ENCODE measurements at regions not wholly inside any gene's neighbourhood (a gene's known extent, or its start where the extent isn't known, plus 50 kb on each side); places are given as distances from the start of the nearest gene placed in this dataset.
"Not testable (repeated sequence)": the region's sequence is repeated elsewhere in the genome, so short reads cannot be mapped to it uniquely, and the experiment has no call there.

GRCh38 chr2:226180281-226180884 is 619.2 kb downstream of the IRS1 start:
- Histone ChIP-seq H3K4me1 (ENCODE audit: control insufficient read depth, low read depth, low read length) (peaks cover 4% of the 10 kb centered on the region), H3K27ac (ENCODE audit: low read length) (no peak overlapping the region)

GRCh38 chr2:226179010-226179409 is 620.6 kb downstream of the IRS1 start:
- Histone ChIP-seq H3K9me3 (ENCODE audit: control insufficient read depth, low read depth, low read length) (no peaks in the 10 kb centered on the region), H3K27me3 (ENCODE audit: control insufficient read depth, insufficient read depth, low read length) (no peaks in the 10 kb centered on the region)

More at GRCh38 chr2:226180281-226180884, 619.2 kb downstream of the IRS1 start:
- Histone ChIP-seq H3K9ac (ENCODE audit: low read length) (no peak overlapping the region), H3K27me3 (ENCODE audit: control insufficient read depth, insufficient read depth, low read length) (no peaks in the 10 kb centered on the region), H3K9me3 (ENCODE audit: control insufficient read depth, low read depth, low read length) (no peaks in the 10 kb centered on the region), H3K4me3 (ENCODE audit: low read length) (no peak overlapping the region), H3K36me3 (ENCODE audit: control insufficient read depth, low read depth, low read length) (no peaks in the 10 kb centered on the region)

GRCh38 chr2:226176283-226176984 is 623.2 kb downstream of the IRS1 start:
- no peak overlapping the region for H3K9ac ChIP-seq (ENCODE audit: low read length)
- no peaks in the 10 kb centered on the region for H3K4me1 ChIP-seq (ENCODE audit: control insufficient read depth, low read depth, low read length)
- H3K27me3 ChIP-seq (ENCODE audit: control insufficient read depth, insufficient read depth, low read length), result no peaks in the 10 kb centered on the region
- no peaks in the 10 kb centered on the region for H3K36me3 ChIP-seq (ENCODE audit: control insufficient read depth, low read depth, low read length)
- H3K27ac ChIP-seq (ENCODE audit: low read length), result no peak overlapping the region
- H3K4me3 ChIP-seq (ENCODE audit: low read length), result no peak overlapping the region
- H3K9me3 ChIP-seq (ENCODE audit: control insufficient read depth, low read depth, low read length), result peaks cover 4% of the 10 kb centered on the region

More at GRCh38 chr2:226179010-226179409, 620.6 kb downstream of the IRS1 start:
- H3K4me1 ChIP-seq (ENCODE audit: control insufficient read depth, low read depth, low read length), result no peaks in the 10 kb centered on the region
- H3K36me3 ChIP-seq (ENCODE audit: control insufficient read depth, low read depth, low read length), result no peaks in the 10 kb centered on the region
- no peak overlapping the region for H3K9ac ChIP-seq (ENCODE audit: low read length)
- no peak overlapping the region for H3K4me3 ChIP-seq (ENCODE audit: low read length)
- no peak overlapping the region for H3K27ac ChIP-seq (ENCODE audit: low read length)

- Histone ChIP-seq H3K9ac (ENCODE audit: low read length) (no peak overlapping the region), H3K27ac (ENCODE audit: low read length) (no peak overlapping the region), H3K36me3 (ENCODE audit: control insufficient read depth, low read depth, low read length) (no peaks in the 10 kb centered on the region), H3K27me3 (ENCODE audit: control insufficient read depth, insufficient read depth, low read length) (no peaks in the 10 kb centered on the region), H3K9me3 (ENCODE audit: control insufficient read depth, low read depth, low read length) (peaks cover 4% of the 10 kb centered on the region), H3K4me3 (ENCODE audit: low read length) (no peak overlapping the region), H3K4me1 (ENCODE audit: control insufficient read depth, low read depth, low read length) (no peaks in the 10 kb centered on the region)
Observed at GRCh38 chr2:226174390-226174789, 625.2 kb downstream of the IRS1 start.

GRCh38 chr2:226172939-226173338 is 626.7 kb downstream of the IRS1 start:
- Histone ChIP-seq H3K4me1 (ENCODE audit: control insufficient read depth, low read depth, low read length) (peaks cover 10% of the 10 kb centered on the region), H3K27me3 (ENCODE audit: control insufficient read depth, insufficient read depth, low read length) (no peaks in the 10 kb centered on the region), H3K27ac (ENCODE audit: low read length) (no peak overlapping the region), H3K9me3 (ENCODE audit: control insufficient read depth, low read depth, low read length) (peaks cover 4% of the 10 kb centered on the region), H3K9ac (ENCODE audit: low read length) (no peak overlapping the region), H3K4me3 (ENCODE audit: low read length) (no peak overlapping the region), H3K36me3 (ENCODE audit: control insufficient read depth, low read depth, low read length) (no peaks in the 10 kb centered on the region)

- no peak overlapping the region for H3K27ac ChIP-seq (ENCODE audit: low read length)
- no peaks in the 10 kb centered on the region for H3K27me3 ChIP-seq (ENCODE audit: control insufficient read depth, insufficient read depth, low read length)
- no peak overlapping the region for H3K4me3 ChIP-seq (ENCODE audit: low read length)
- peaks cover 10% of the 10 kb centered on the region for H3K4me1 ChIP-seq (ENCODE audit: control insufficient read depth, low read depth, low read length)
- no peaks in the 10 kb centered on the region for H3K36me3 ChIP-seq (ENCODE audit: control insufficient read depth, low read depth, low read length)
- H3K9ac ChIP-seq (ENCODE audit: low read length), result no peak overlapping the region
- peaks cover 4% of the 10 kb centered on the region for H3K9me3 ChIP-seq (ENCODE audit: control insufficient read depth, low read depth, low read length)
Observed at GRCh38 chr2:226172309-226172708, 627.3 kb downstream of the IRS1 start.

- H3K4me1 ChIP-seq (ENCODE audit: control insufficient read depth, low read depth, low read length), result peaks cover 10% of the 10 kb centered on the region
- peaks cover 4% of the 10 kb centered on the region for H3K9me3 ChIP-seq (ENCODE audit: control insufficient read depth, low read depth, low read length)
- H3K4me3 ChIP-seq (ENCODE audit: low read length), result no peak overlapping the region
- no peaks in the 10 kb centered on the region for H3K36me3 ChIP-seq (ENCODE audit: control insufficient read depth, low read depth, low read length)
- no peaks in the 10 kb centered on the region for H3K27me3 ChIP-seq (ENCODE audit: control insufficient read depth, insufficient read depth, low read length)
- H3K27ac ChIP-seq (ENCODE audit: low read length), result no peak overlapping the region
- H3K9ac ChIP-seq (ENCODE audit: low read length), result no peak overlapping the region
Observed at GRCh38 chr2:226169751-226170581, 629.7 kb downstream of the IRS1 start.

- Histone ChIP-seq H3K36me3 (ENCODE audit: control insufficient read depth, low read depth, low read length) (no peaks in the 10 kb centered on the region), H3K9me3 (ENCODE audit: control insufficient read depth, low read depth, low read length) (peaks cover 4% of the 10 kb centered on the region), H3K9ac (ENCODE audit: low read length) (no peak overlapping the region), H3K4me1 (ENCODE audit: control insufficient read depth, low read depth, low read length) (peaks cover 10% of the 10 kb centered on the region), H3K4me3 (ENCODE audit: low read length) (no peak overlapping the region), H3K27me3 (ENCODE audit: control insufficient read depth, insufficient read depth, low read length) (no peaks in the 10 kb centered on the region), H3K27ac (ENCODE audit: low read length) (no peak overlapping the region)
Observed at GRCh38 chr2:226168496-226169160, 631.0 kb downstream of the IRS1 start.

- no peaks in the 10 kb centered on the region for H3K36me3 ChIP-seq (ENCODE audit: control insufficient read depth, low read depth, low read length)
- peaks cover 18% of the 10 kb centered on the region for H3K4me1 ChIP-seq (ENCODE audit: control insufficient read depth, low read depth, low read length)
- no peaks in the 10 kb centered on the region for H3K9me3 ChIP-seq (ENCODE audit: control insufficient read depth, low read depth, low read length)
- no peak overlapping the region for H3K27ac ChIP-seq (ENCODE audit: low read length)
- no peak overlapping the region for H3K9ac ChIP-seq (ENCODE audit: low read length)
- no peak overlapping the region for H3K4me3 ChIP-seq (ENCODE audit: low read length)
- no peaks in the 10 kb centered on the region for H3K27me3 ChIP-seq (ENCODE audit: control insufficient read depth, insufficient read depth, low read length)
Observed at GRCh38 chr2:226164512-226164911, 635.1 kb downstream of the IRS1 start.

- not testable (repeated sequence) for H3K27me3 ChIP-seq (ENCODE audit: control insufficient read depth, insufficient read depth, low read length); H3K4me3 ChIP-seq (ENCODE audit: low read length); H3K36me3 ChIP-seq (ENCODE audit: control insufficient read depth, low read depth, low read length); H3K9ac ChIP-seq (ENCODE audit: low read length); H3K27ac ChIP-seq (ENCODE audit: low read length); H3K9me3 ChIP-seq (ENCODE audit: control insufficient read depth, low read depth, low read length)
- H3K4me1 ChIP-seq (ENCODE audit: control insufficient read depth, low read depth, low read length), result peaks cover 28% of the 10 kb centered on the region
Observed at GRCh38 chr2:226160617-226161016, 639.0 kb downstream of the IRS1 start.

GRCh38 chr2:226159875-226160479 is 639.6 kb downstream of the IRS1 start:
- no peaks in the 10 kb centered on the region for H3K36me3 ChIP-seq (ENCODE audit: control insufficient read depth, low read depth, low read length)
- H3K9me3 ChIP-seq (ENCODE audit: control insufficient read depth, low read depth, low read length), result no peaks in the 10 kb centered on the region
- H3K9ac ChIP-seq (ENCODE audit: low read length), result peak overlapping the region; percentile 38
- H3K4me3 ChIP-seq (ENCODE audit: low read length), result peak overlapping the region; percentile 45
- no peaks in the 10 kb centered on the region for H3K27me3 ChIP-seq (ENCODE audit: control insufficient read depth, insufficient read depth, low read length)
- peaks cover 28% of the 10 kb centered on the region for H3K4me1 ChIP-seq (ENCODE audit: control insufficient read depth, low read depth, low read length)
- H3K27ac ChIP-seq (ENCODE audit: low read length), result peak overlapping the region; percentile 63
